Osteoblast (primary cell): ENCODE measurements at regions not wholly inside any gene's neighbourhood (a gene's known extent, or its start where the extent isn't known, plus 50 kb on each side); places are given as distances from the start of the nearest gene placed in this dataset.

Experiments used
- DNase-seq: peaks from one replicate; pipeline ENCODE4 v3.0.0; 2011; ENCODE audit warnings: low spot score, mixed read lengths; ENCODE audit not compliant: insufficient read length; ENCODE audit errors: missing footprints
- H2AFZ ChIP-seq: 2 replicates; pipeline ENCODE4 v1.6.0; 2011; ENCODE audit warnings: mild to moderate bottlenecking, low read length
- H3K27ac ChIP-seq: 2 replicates; pipeline ENCODE4 v1.5.1; 2011; ENCODE audit warnings: mild to moderate bottlenecking, low read depth, low read length, moderate library complexity
- H3K27me3 ChIP-seq: 2 replicates; pipeline ENCODE4 v1.6.0; 2012; ENCODE audit warnings: mild to moderate bottlenecking, control low read depth, inconsistent platforms, low read length, moderate library complexity; ENCODE audit not compliant: insufficient read depth
- H3K36me3 ChIP-seq: 2 replicates; pipeline ENCODE4 v1.5.1; 2011; ENCODE audit warnings: mild to moderate bottlenecking, low read length, control low read depth, moderate library complexity; ENCODE audit not compliant: insufficient read depth
- H3K4me1 ChIP-seq: 2 replicates; pipeline ENCODE4 v1.5.1; 2011; ENCODE audit warnings: mild to moderate bottlenecking, low read length, control low read depth, moderate library complexity; ENCODE audit not compliant: insufficient read depth
- H3K4me2 ChIP-seq: 2 replicates; pipeline ENCODE4 v1.6.0; 2011; ENCODE audit warnings: mild to moderate bottlenecking, low read length; ENCODE audit not compliant: insufficient read depth
- H3K4me3 ChIP-seq: fragments of 200-600 bp; sonication (generic); 3 replicates; pipeline ENCODE4 v1.5.1; 2012; ENCODE audit warnings: mild to moderate bottlenecking, low read length, inconsistent platforms; ENCODE audit not compliant: insufficient read depth
- H3K79me2 ChIP-seq: 2 replicates; pipeline ENCODE4 v1.6.0; 2012; ENCODE audit warnings: mild to moderate bottlenecking, low read length, control low read depth, inconsistent platforms; ENCODE audit not compliant: insufficient read depth
- H3K9me3 ChIP-seq: 2 replicates; pipeline ENCODE4 v1.5.1; 2011; ENCODE audit warnings: low read depth, low read length, control low read depth
- H4K20me1 ChIP-seq: 2 replicates; pipeline ENCODE4 v1.6.0; 2012; ENCODE audit warnings: mild to moderate bottlenecking, low read length, control low read depth; ENCODE audit not compliant: insufficient read depth
- TF ChIP-seq, protein P1 (sequence below): IDR thresholded peaks from 2 replicates; pipeline ENCODE4 v1.5.1; 2011; ENCODE audit warnings: mild to moderate bottlenecking, low read depth, low read length, moderate library complexity; ENCODE audit errors: extremely low read depth

DNA sequence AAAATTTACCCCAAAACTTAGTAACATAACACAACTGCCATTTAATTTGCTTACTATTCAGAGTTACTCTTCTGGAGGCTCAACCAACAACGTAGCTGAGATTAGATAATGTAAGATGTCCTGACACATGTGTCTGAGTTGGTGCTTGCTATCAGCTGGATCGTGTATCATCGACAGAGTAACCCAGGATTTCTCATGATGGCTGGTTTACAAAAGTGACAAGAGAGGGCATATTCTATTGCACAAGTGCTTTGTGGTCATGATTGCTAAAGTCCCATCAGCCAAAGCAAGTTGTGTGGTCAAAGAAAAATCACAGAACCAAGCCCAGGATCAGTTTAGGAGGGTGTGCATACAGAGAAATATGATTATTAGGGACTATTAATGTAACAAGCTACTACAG lies 73.4 kb downstream of the CAPZA3 start:
- H3K36me3 ChIP-seq, result no peaks in the 10 kb centered on the region
- no peak overlapping the region for H3K4me3 ChIP-seq
- H3K9me3 ChIP-seq, result no peaks in the 10 kb centered on the region
- no peaks in the 10 kb centered on the region for H3K27me3 ChIP-seq
- no peak for DNase-seq
- H2AFZ ChIP-seq, result no peak overlapping the region
- no peak overlapping the region for H3K4me2 ChIP-seq
- no peaks in the 10 kb centered on the region for H4K20me1 ChIP-seq
- TF ChIP-seq, protein P1, sequence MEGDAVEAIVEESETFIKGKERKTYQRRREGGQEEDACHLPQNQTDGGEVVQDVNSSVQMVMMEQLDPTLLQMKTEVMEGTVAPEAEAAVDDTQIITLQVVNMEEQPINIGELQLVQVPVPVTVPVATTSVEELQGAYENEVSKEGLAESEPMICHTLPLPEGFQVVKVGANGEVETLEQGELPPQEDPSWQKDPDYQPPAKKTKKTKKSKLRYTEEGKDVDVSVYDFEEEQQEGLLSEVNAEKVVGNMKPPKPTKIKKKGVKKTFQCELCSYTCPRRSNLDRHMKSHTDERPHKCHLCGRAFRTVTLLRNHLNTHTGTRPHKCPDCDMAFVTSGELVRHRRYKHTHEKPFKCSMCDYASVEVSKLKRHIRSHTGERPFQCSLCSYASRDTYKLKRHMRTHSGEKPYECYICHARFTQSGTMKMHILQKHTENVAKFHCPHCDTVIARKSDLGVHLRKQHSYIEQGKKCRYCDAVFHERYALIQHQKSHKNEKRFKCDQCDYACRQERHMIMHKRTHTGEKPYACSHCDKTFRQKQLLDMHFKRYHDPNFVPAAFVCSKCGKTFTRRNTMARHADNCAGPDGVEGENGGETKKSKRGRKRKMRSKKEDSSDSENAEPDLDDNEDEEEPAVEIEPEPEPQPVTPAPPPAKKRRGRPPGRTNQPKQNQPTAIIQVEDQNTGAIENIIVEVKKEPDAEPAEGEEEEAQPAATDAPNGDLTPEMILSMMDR, result no peak
- no peaks in the 10 kb centered on the region for H3K4me1 ChIP-seq
- no peak overlapping the region for H3K27ac ChIP-seq
- no peaks in the 10 kb centered on the region for H3K79me2 ChIP-seq

DNA sequence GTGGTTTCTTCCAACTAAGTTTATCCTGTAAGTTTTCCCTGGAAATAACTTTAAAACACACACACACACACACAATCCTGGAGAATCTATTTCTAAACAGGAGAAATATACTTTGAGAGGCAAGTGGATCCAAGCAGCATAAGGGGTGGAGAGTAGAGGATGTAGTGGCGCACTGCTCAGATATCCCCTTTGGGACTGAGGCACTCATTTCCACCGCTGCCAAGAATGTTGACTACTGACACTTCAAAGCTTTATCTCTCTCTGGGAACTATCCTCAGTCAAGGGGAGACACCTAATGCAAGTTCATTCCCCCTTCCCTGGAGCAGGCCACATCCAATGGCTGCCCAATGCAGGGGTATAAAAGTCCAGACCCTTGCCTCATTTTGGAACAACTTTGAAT lies 75.8 kb downstream of the CAPZA3 start:
- Histone ChIP-seq H3K36me3 (no peaks in the 10 kb centered on the region), H3K4me3 (no peak overlapping the region), H4K20me1 (no peaks in the 10 kb centered on the region), H3K4me2 (no peak overlapping the region), H3K79me2 (no peaks in the 10 kb centered on the region), H3K4me1 (no peaks in the 10 kb centered on the region), H2AFZ (no peak overlapping the region), H3K27ac (no peak overlapping the region), H3K27me3 (no peaks in the 10 kb centered on the region), H3K9me3 (no peaks in the 10 kb centered on the region)
- TF ChIP-seq, protein P1, result no peak
- DNase-seq, result peak; percentile 32

DNA sequence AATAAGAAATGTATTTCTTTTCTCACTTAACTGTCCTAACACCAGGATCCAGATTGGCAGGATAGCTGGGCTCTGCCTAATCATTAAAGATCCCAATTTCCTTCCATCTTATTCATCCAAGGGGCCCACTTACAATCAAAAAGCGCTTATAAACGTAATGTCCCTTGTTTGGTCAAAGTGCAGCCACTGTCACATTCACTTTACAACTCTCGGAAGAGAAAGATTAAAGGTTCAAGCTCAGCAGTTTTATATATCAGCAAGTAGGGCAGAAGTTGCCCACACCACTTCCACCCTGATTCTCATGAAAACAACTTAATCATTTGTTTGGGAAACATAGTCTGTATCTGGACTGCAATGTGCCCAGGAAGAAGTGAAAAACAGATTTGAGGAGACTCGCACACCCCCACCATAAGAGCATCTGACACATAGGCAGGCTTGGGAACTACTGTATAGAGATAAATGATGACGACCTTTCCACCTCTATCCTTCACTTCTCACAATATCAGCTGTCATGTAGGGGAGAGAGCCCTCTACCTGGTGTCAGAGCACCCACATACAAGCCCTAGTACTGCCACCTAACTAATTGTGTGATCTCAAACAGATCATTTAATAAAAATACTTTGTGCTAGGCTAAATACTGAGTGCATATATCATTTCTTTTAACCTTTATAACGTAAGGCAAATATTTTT lies 80.8 kb downstream of the CAPZA3 start:
- no peaks in the 10 kb centered on the region for H3K27me3 ChIP-seq
- H3K36me3 ChIP-seq, result no peaks in the 10 kb centered on the region
- no peak for DNase-seq
- no peak overlapping the region for H3K4me2 ChIP-seq
- H3K4me3 ChIP-seq, result no peak overlapping the region
- no peaks in the 10 kb centered on the region for H3K79me2 ChIP-seq
- no peak overlapping the region for H3K27ac ChIP-seq
- H3K4me1 ChIP-seq, result no peaks in the 10 kb centered on the region
- TF ChIP-seq, protein P1, result no peak
- no peaks in the 10 kb centered on the region for H3K9me3 ChIP-seq
- H4K20me1 ChIP-seq, result no peaks in the 10 kb centered on the region
- no peak overlapping the region for H2AFZ ChIP-seq

DNA sequence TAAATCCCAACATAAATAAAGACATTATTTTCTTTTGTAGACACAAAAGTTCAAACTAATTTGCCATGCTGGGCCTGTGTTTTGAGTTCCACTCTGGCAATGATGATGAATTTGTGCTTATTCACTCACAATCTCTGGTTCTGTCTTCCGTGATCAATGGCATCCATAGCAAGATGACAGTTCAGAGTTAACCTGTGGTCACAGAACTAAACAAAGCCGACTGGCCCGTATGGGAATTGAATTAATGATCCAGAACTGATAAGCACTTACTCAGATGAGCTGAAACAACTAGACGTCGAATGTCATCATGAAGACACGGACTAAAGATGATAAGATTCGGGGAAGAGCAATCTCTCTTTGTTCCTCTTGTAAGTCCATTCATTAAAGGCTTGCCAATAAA lies 81.6 kb downstream of the CAPZA3 start:
- Histone ChIP-seq H3K27ac (no peak overlapping the region), H3K4me3 (no peak overlapping the region), H3K4me1 (no peaks in the 10 kb centered on the region), H2AFZ (no peak overlapping the region), H3K79me2 (no peaks in the 10 kb centered on the region), H3K36me3 (no peaks in the 10 kb centered on the region), H4K20me1 (no peaks in the 10 kb centered on the region), H3K4me2 (no peak overlapping the region), H3K9me3 (no peaks in the 10 kb centered on the region), H3K27me3 (no peaks in the 10 kb centered on the region)
- TF ChIP-seq, protein P1, result no peak
- DNase-seq, result no peak
